HCT116 (cell line): ENCODE measurements at regions not wholly inside any gene's neighbourhood (a gene's known extent, or its start where the extent isn't known, plus 50 kb on each side); places are given as distances from the start of the nearest gene placed in this dataset.

Experiments
- ATAC-seq: fragments of 200-7000 bp; cut with Tn5 transposase; 2 replicates; pipeline ENCODE4 v1.9.1; 2020; ENCODE audit warnings: mild to moderate bottlenecking, moderate library complexity
- BruUV-seq: library from RNA; stranded (reverse); fragments of 400-500 nt; replicated peaks from 2 replicates; lab custom pipeline; 2021; lab: Mats Ljungman, UMichigan
- CTCF ChIA-PET: fragments of 300-600 bp; sonication (Branson Sonifier 250); formaldehyde crosslinking; loops from one replicate; lab custom pipeline; 2021; ENCODE audit warnings: antibody characterized with exemption; lab: Charles Lee
- POLR2A ChIA-PET: fragments of 300-600, 350-600 bp; sonication (Branson Sonifier 250); formaldehyde crosslinking; loops from one replicate; lab custom pipeline; 2021; ENCODE audit warnings: antibody characterized with exemption; lab: Charles Lee
- RAD21 ChIA-PET, 2 experiments: fragments of 300-600 bp; sonication (Branson Sonifier 250); formaldehyde crosslinking; loops; one replicate each; lab custom pipeline; 2023; ENCODE audit warnings: low total read pairs in 2 of 2; ENCODE audit not compliant: uncharacterized antibody in 2 of 2, unreplicated experiment in 2 of 2, low non-redundant PET in 1 of 2; lab: Charles Lee
- DNase-seq: peaks from one replicate; pipeline ENCODE4 v3.0.0-alpha.2; 2010; ENCODE audit warnings: low read depth, low spot score
- H2AFZ ChIP-seq: fragments of 200-600 bp; shearing (Covaris generic), sonication (generic); 2 replicates; pipeline ENCODE4 v1.6.1; 2017; ENCODE audit warnings: low read depth, mixed run types, mixed read lengths, antibody characterized with exemption, low read length; ENCODE audit not compliant: poor library complexity, severe bottlenecking
- H3K27ac ChIP-seq: 2 replicates; pipeline ENCODE4 v1.5.1; 2012; ENCODE audit warnings: low read depth, low read length
- H3K27me3 ChIP-seq: fragments of 200-600 bp; sonication (generic); 2 replicates; pipeline ENCODE4 v1.6.1; 2016; ENCODE audit warnings: mixed run types, low read length, mixed read lengths; ENCODE audit not compliant: insufficient read depth
- H3K36me3 ChIP-seq, 2 experiments: fragments of 200-500 bp in 1 of 2; fragments of 200-600 bp in 1 of 2; sonication (Bioruptor generic) in 1 of 2; sonication (generic) in 1 of 2; 2 replicates each; pipeline versions ENCODE4 v1.5.1 to v1.6.1; 2014 to 2016; ENCODE audit warnings: low read length in 2 of 2, inconsistent platforms in 1 of 2, mixed read lengths in 1 of 2, mixed run types in 1 of 2; ENCODE audit not compliant: insufficient read depth in 2 of 2, control insufficient read depth in 1 of 2
- H3K4me1 ChIP-seq, 2 experiments: fragments of 200-600 bp in 1 of 2; sonication (generic) in 1 of 2; 2 replicates each; pipeline versions ENCODE4 v1.5.1 to v1.6.1; 2012 to 2017; ENCODE audit warnings: low read length in 2 of 2, inconsistent platforms in 1 of 2, mild to moderate bottlenecking in 1 of 2, mixed read lengths in 1 of 2, mixed run types in 1 of 2, moderate library complexity in 1 of 2; ENCODE audit not compliant: insufficient read depth in 2 of 2, control insufficient read depth in 1 of 2
- H3K4me2 ChIP-seq: fragments of 200-600 bp; sonication (generic); 2 replicates; pipeline ENCODE4 v1.6.1; 2017; ENCODE audit warnings: mixed run types, low read length, mixed read lengths
- H3K4me3 ChIP-seq, 2 experiments: fragments of 200-600 bp in 1 of 2; sonication (generic) in 1 of 2; replicated peaks in 1 of 2; 2 replicates each; pipeline ENCODE4 v1.5.1; 2011 to 2016; ENCODE audit warnings: low read length in 2 of 2, control low read depth in 1 of 2, low read depth in 1 of 2, mild to moderate bottlenecking in 1 of 2, mixed read lengths in 1 of 2, mixed run types in 1 of 2
- H3K79me2 ChIP-seq: fragments of 200-600 bp; sonication (generic); 2 replicates; pipeline ENCODE4 v1.6.1; 2017; ENCODE audit warnings: mild to moderate bottlenecking, mixed run types, low read length, moderate library complexity, mixed read lengths; ENCODE audit not compliant: insufficient read depth
- H3K9ac ChIP-seq: fragments of 200-600 bp; sonication (generic); 2 replicates; pipeline ENCODE4 v1.6.1; 2016; ENCODE audit warnings: low read length, mixed read lengths
- H3K9me2 ChIP-seq: fragments of 200-600 bp; sonication (generic), shearing (Covaris generic); 2 replicates; pipeline ENCODE4 v1.6.1; 2017; ENCODE audit warnings: mixed run types, mild to moderate bottlenecking, moderate library complexity; ENCODE audit not compliant: insufficient read depth
- H3K9me3 ChIP-seq, 2 experiments: fragments of 200-500 bp in 1 of 2; fragments of 200-600 bp in 1 of 2; sonication (Bioruptor generic) in 1 of 2; sonication (generic) in 1 of 2; 2 replicates each; pipeline ENCODE4 v1.6.1; 2014 to 2017; ENCODE audit warnings: low read length in 2 of 2, mixed read lengths in 2 of 2, inconsistent platforms in 1 of 2, low read depth in 1 of 2, mild to moderate bottlenecking in 1 of 2, mixed run types in 1 of 2, moderate library complexity in 1 of 2; ENCODE audit not compliant: control insufficient read depth in 1 of 2, insufficient read depth in 1 of 2
- H4K20me1 ChIP-seq: fragments of 200-600 bp; sonication (generic), shearing (Covaris generic); 2 replicates; pipeline ENCODE4 v1.6.1; 2017; ENCODE audit warnings: mixed run types, mild to moderate bottlenecking, moderate library complexity; ENCODE audit not compliant: insufficient read depth
- CBX3 ChIP-seq: IDR thresholded peaks from 2 replicates; pipeline ENCODE4 v1.6.1; 2012; ENCODE audit warnings: low read depth
- CEBPB ChIP-seq: IDR thresholded peaks from 2 replicates; pipeline ENCODE4 v1.6.1; 2012; ENCODE audit warnings: low read depth
- EGR1 ChIP-seq: IDR thresholded peaks from 2 replicates; pipeline ENCODE4 v1.6.1; 2012; ENCODE audit warnings: low read depth
- ELF1 ChIP-seq: IDR thresholded peaks from 2 replicates; pipeline ENCODE4 v1.6.1; 2012; ENCODE audit warnings: low read depth, borderline replicate concordance
- EZH2 ChIP-seq: fragments of 200-600 bp; sonication (generic); IDR thresholded peaks from 2 replicates; pipeline ENCODE4 v1.6.1; 2017; ENCODE audit warnings: antibody characterized with exemption, mixed run types
- EZH2phosphoT487 ChIP-seq: fragments of 200-600 bp; IDR thresholded peaks from 2 replicates; pipeline ENCODE4 v1.6.1; 2018; ENCODE audit warnings: antibody characterized with exemption, borderline replicate concordance
- FOSL1 ChIP-seq: IDR thresholded peaks from 2 replicates; pipeline ENCODE4 v1.6.1; 2012; ENCODE audit warnings: low read depth
- POLR2A ChIP-seq: IDR thresholded peaks from 2 replicates; pipeline ENCODE4 v1.7.0; 2011; ENCODE audit warnings: borderline replicate concordance; ENCODE audit not compliant: insufficient read depth, insufficient read length; ENCODE audit errors: extremely low read depth
- POLR2AphosphoS5 ChIP-seq: IDR thresholded peaks from 2 replicates; pipeline ENCODE4 v1.6.1; 2011; ENCODE audit warnings: mild to moderate bottlenecking, low read depth, low read length, moderate library complexity
- RAD21 ChIP-seq: IDR thresholded peaks from 2 replicates; pipeline ENCODE4 v1.6.1; 2012; ENCODE audit warnings: low read depth, mild to moderate bottlenecking
- SIN3A ChIP-seq: IDR thresholded peaks from 2 replicates; pipeline ENCODE4 v1.6.1; 2012; ENCODE audit warnings: low read depth
- SP1 ChIP-seq: IDR thresholded peaks from 2 replicates; pipeline ENCODE4 v1.6.1; 2012; ENCODE audit warnings: low read depth
- SRF ChIP-seq: IDR thresholded peaks from 2 replicates; pipeline ENCODE4 v1.6.1; 2012; ENCODE audit warnings: low read depth
- TCF7L2 ChIP-seq: IDR thresholded peaks from 2 replicates; pipeline ENCODE4 v1.7.0; 2011; ENCODE audit warnings: borderline replicate concordance, inconsistent platforms; ENCODE audit not compliant: insufficient read depth, insufficient read length; ENCODE audit errors: extremely low read depth
- YY1 ChIP-seq: IDR thresholded peaks from 2 replicates; pipeline ENCODE4 v1.6.1; 2011; ENCODE audit warnings: low read length, low read depth, moderate library complexity, mild to moderate bottlenecking; ENCODE audit not compliant: insufficient replicate concordance; ENCODE audit errors: extremely low read depth
- ZFX ChIP-seq: fragments of 450-650 bp; IDR thresholded peaks from 2 replicates; pipeline ENCODE4 v1.6.1; 2017
- ZNF274 ChIP-seq: fragments of 200-500 bp; sonication (Bioruptor generic); IDR thresholded peaks from 2 replicates; pipeline ENCODE4 v1.6.1; 2014; ENCODE audit warnings: mild to moderate bottlenecking, low read depth, low read length, inconsistent platforms
- intact Hi-C: fragments of 100-400 bp; cut with micrococcal nuclease; formaldehyde crosslinking; loops from 2 replicates; pipeline ENCODE4 v1.10.0; 2022
- TF ChIP-seq, protein P1 (sequence below): IDR thresholded peaks from 2 replicates; pipeline ENCODE4 v1.6.1; 2012
- TF ChIP-seq, protein P2 (sequence below): IDR thresholded peaks from 2 replicates; pipeline ENCODE4 v1.6.1; 2012; ENCODE audit warnings: low read depth

DNA sequence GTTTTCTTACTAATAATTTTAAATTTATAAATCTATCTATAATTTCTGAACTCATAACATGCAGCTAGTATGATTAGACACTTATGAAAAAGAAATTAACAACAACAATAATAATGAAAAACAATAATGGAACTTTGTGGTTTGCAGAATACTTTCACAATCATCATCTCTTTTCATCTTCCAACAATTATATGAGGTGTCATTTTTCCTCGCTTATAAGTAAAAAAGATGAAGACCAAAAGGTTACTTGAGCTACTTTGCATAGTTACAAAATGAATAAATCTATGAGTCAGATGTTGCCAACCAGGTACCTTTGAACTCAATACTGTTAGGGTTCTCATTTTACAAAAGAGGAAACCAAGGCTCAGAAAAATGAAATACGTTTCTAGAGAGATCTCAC lies 98.5 kb upstream of the ELOVL6 start:
- Histone ChIP-seq H3K4me3 (no peak overlapping the region), H3K27ac (no peak overlapping the region), H3K36me3 (no peaks in the 10 kb centered on the region)
- CTCF ChIA-PET: interaction anchor here (0.8 to 1.3 kb wide), 2 partner anchors 19 to 290 kb away, joined by 3 to 4 read pairs; no protein-coding TSS in a partner anchor
- intact Hi-C loops: no loop called here
- DNase-seq: no peak
- TF ChIP-seq YY1 (no peak), EZH2phosphoT487 (no peak), ZFX (no peak), CEBPB (no peak), SP1 (no peak), EZH2 (no peak), FOSL1 (no peak; the same call in 1 of the 2 replicates), ELF1 (no peak), RAD21 (no peak), TCF7L2 (no peak), POLR2AphosphoS5 (no peak), ZNF274 (no peak), SIN3A (no peak), POLR2A (no peak), EGR1 (no peak), CBX3 (no peak), SRF (no peak)
- TF ChIP-seq, protein P1, sequence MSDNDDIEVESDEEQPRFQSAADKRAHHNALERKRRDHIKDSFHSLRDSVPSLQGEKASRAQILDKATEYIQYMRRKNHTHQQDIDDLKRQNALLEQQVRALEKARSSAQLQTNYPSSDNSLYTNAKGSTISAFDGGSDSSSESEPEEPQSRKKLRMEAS: no peak
- TF ChIP-seq, protein P2, sequence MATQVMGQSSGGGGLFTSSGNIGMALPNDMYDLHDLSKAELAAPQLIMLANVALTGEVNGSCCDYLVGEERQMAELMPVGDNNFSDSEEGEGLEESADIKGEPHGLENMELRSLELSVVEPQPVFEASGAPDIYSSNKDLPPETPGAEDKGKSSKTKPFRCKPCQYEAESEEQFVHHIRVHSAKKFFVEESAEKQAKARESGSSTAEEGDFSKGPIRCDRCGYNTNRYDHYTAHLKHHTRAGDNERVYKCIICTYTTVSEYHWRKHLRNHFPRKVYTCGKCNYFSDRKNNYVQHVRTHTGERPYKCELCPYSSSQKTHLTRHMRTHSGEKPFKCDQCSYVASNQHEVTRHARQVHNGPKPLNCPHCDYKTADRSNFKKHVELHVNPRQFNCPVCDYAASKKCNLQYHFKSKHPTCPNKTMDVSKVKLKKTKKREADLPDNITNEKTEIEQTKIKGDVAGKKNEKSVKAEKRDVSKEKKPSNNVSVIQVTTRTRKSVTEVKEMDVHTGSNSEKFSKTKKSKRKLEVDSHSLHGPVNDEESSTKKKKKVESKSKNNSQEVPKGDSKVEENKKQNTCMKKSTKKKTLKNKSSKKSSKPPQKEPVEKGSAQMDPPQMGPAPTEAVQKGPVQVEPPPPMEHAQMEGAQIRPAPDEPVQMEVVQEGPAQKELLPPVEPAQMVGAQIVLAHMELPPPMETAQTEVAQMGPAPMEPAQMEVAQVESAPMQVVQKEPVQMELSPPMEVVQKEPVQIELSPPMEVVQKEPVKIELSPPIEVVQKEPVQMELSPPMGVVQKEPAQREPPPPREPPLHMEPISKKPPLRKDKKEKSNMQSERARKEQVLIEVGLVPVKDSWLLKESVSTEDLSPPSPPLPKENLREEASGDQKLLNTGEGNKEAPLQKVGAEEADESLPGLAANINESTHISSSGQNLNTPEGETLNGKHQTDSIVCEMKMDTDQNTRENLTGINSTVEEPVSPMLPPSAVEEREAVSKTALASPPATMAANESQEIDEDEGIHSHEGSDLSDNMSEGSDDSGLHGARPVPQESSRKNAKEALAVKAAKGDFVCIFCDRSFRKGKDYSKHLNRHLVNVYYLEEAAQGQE: no peak
- TF ChIP-seq, all 23 proteins: peak for 0
- Histone ChIP-seq H2AFZ (peak overlapping the region; percentile 44), H3K27me3 (no peaks in the 10 kb centered on the region), H3K79me2 (no peaks in the 10 kb centered on the region), H3K9ac (no peak overlapping the region), H3K9me2 (no peaks in the 10 kb centered on the region), H3K4me1 (peaks cover 0 to 12% of the 10 kb centered on the region in 2 experiments; a peak in 2 of 4 replicates), H4K20me1 (no peaks in the 10 kb centered on the region), H3K9me3 (no peaks in the 10 kb centered on the region), H3K4me2 (no peak overlapping the region)
- ChIA-PET POLR2A (no interaction called here), RAD21 (no interaction called here)
- BruUV-seq: no TSS peak
- no peak for ATAC-seq
